LNCAP (cell line): ENCODE measurements at regions not wholly inside any gene's neighbourhood (a gene's known extent, or its start where the extent isn't known, plus 50 kb on each side); places are given as distances from the start of the nearest gene placed in this dataset.

Experiments used
- TF ChIP-seq, protein P1 (sequence below): fragments of 450-650 bp; IDR thresholded peaks from 2 replicates; pipeline ENCODE4 v1.5.1; 2017; ENCODE audit warnings: mild to moderate bottlenecking

DNA sequence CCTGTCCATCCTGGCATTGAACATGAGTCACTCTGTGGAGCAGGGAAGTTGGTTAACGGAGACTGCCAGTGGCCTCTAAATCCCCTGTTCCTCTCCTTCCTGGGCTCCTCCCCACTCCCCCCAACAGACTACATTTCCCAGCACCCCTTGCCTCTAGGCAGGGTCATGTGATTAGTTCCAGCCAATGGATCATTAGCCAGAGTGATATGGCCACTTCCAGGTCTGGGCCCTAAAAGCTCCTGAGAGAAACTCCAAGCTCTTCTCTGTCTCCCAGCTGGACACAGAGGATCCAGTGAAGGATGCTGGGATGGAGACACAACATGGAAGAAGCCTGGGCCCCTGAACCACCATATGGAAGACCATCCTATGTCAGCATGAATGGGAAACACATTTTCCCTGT, 54.4 kb upstream of the RFLNA start:
- TF ChIP-seq, protein P1, sequence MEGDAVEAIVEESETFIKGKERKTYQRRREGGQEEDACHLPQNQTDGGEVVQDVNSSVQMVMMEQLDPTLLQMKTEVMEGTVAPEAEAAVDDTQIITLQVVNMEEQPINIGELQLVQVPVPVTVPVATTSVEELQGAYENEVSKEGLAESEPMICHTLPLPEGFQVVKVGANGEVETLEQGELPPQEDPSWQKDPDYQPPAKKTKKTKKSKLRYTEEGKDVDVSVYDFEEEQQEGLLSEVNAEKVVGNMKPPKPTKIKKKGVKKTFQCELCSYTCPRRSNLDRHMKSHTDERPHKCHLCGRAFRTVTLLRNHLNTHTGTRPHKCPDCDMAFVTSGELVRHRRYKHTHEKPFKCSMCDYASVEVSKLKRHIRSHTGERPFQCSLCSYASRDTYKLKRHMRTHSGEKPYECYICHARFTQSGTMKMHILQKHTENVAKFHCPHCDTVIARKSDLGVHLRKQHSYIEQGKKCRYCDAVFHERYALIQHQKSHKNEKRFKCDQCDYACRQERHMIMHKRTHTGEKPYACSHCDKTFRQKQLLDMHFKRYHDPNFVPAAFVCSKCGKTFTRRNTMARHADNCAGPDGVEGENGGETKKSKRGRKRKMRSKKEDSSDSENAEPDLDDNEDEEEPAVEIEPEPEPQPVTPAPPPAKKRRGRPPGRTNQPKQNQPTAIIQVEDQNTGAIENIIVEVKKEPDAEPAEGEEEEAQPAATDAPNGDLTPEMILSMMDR = no peak

DNA sequence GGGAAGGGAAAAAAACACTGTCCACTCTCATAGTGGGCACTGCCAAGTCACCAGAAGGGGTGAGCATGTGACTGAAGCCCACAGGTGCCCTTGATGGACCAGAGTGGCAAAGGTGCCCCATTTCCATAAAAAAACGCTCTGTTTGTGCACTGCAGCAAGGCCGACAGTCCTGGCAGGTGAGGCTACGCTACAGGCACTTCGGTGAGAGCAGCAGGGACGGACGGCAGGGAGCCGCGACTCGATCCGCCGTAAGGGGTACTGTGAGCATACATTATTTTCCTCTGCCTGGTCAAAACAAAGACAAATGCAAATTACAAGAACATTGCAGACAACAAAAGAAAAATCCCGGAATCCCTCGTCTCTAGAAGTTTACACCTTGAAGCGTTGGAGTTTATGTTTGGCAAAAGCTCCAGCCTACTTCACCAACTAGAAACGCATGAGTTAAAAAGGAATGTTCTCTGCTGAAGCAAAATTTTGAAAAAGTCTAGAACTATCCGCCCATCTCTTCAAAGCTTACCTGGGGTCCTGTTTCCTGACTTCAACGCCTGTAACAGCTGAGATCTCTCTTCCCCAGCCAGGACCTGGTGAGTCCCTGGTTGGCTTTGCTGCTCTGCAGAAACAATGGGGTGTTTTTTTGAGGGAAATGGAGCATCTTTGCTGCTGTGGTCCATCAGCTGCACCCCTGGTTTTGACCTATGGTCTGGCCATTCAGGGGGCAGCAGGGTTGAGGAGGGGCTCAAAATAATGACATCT, 52.9 kb upstream of the RFLNA start:
- TF ChIP-seq, protein P1 = no peak

DNA sequence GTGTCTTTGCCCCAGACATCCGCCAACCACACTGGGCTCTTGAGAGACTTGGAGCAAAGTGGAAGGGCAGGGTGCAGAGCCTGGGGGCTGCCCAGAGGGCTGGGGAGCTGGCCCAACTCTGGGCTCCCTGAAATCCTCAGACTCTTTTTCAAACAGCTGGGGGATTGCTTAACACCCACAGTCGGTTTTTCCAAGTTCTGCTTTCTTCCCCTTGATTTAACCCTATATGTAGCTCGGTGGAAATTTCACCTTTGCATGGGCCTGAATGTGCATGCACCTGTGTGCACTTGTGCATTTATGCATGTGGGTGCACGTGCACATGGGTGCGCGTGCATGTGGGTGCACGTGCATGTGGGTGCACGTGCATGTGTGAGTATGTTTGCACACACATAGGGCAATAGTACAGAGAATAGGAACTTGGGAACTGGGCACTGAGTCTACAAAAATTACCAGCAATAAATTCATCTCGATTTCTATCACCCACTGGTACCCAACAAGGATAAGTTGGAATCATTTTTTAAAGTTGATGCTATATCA, 52.3 kb upstream of the RFLNA start:
- TF ChIP-seq, protein P1 = no peak

DNA sequence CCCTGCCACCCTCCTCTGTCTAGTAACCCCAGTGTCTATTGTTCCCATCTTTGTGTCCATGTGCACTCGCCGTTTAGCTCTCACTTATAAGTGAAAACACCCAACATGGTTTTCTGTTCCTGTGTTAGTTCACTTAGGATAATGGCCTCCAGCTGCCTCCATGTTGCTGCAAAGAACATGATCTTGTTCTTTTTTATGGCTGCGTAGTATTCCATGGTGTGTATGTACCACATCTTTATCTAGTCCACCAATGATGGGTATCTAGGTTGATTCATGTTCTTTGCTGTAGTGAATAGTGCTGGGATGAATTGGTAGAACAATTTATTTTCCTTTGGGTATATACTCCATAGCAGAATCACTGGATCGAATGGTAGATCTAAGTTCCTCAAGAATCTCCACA, 51.0 kb upstream of the RFLNA start:
- TF ChIP-seq, protein P1 = no peak
